ENCODE measurements at regions not wholly inside any gene's neighbourhood (a gene's known extent, or its start where the extent isn't known, plus 50 kb on each side); places are given as distances from the start of the nearest gene placed in this dataset.

- no peak overlapping the region for H3K4me3 ChIP-seq
- no peaks in the 10 kb centered on the region for H3K36me3 ChIP-seq
- 42 to 53% (median 42%) methylated on average over 3 of the region's 3 CpGs for WGBS, 3 donors
- no peaks in the 10 kb centered on the region for H3K9me3 ChIP-seq
- no peaks in the 10 kb centered on the region for H3K4me1 ChIP-seq (ENCODE audit: insufficient read depth)
- intact Hi-C loops (cut with DNase I), result no loop called here
- DNase-seq, result no peak
- no peaks in the 10 kb centered on the region for H3K27me3 ChIP-seq
- TF ChIP-seq CTCF (IDR thresholded peaks at IDR 0.05) (no peak), POLR2A (IDR thresholded peaks at IDR 0.05) (no peak), EP300 (IDR thresholded peaks at IDR 0.05) (no peak)
- H3K27ac ChIP-seq, result no peak overlapping the region
These were observed 374.9 kb downstream of the PSAT1 start for GRCh38 chr9:78671785-78672184.

- no peak overlapping the region for H3K4me3 ChIP-seq
- no peaks in the 10 kb centered on the region for H3K9me3 ChIP-seq
- intact Hi-C loops (cut with DNase I), result no loop called here
- 94 to 98% (median 95%) methylated on average over 2 of the region's 2 CpGs for WGBS, 3 donors
- H3K36me3 ChIP-seq, result no peaks in the 10 kb centered on the region
- H3K4me1 ChIP-seq (ENCODE audit: insufficient read depth), result no peaks in the 10 kb centered on the region
- H3K27me3 ChIP-seq, result no peaks in the 10 kb centered on the region
- TF ChIP-seq POLR2A (IDR thresholded peaks at IDR 0.05), result no peak
- TF ChIP-seq EP300 (IDR thresholded peaks at IDR 0.05), result no peak
- TF ChIP-seq CTCF (IDR thresholded peaks at IDR 0.05), result no peak
- no peak for DNase-seq
- H3K27ac ChIP-seq, result no peak overlapping the region
These were observed 377.9 kb downstream of the PSAT1 start for GRCh38 chr9:78674874-78675273.

- no peak for TF ChIP-seq CTCF (IDR thresholded peaks at IDR 0.05)
- no peak for TF ChIP-seq EP300 (IDR thresholded peaks at IDR 0.05)
- no peak for TF ChIP-seq POLR2A (IDR thresholded peaks at IDR 0.05)
- H3K4me3 ChIP-seq, result no peak overlapping the region
- no peaks in the 10 kb centered on the region for H3K4me1 ChIP-seq (ENCODE audit: insufficient read depth)
- H3K9me3 ChIP-seq, result no peaks in the 10 kb centered on the region
- no peaks in the 10 kb centered on the region for H3K36me3 ChIP-seq
- intact Hi-C loops (cut with DNase I), result no loop called here
- H3K27ac ChIP-seq, result no peak overlapping the region
- H3K27me3 ChIP-seq, result no peaks in the 10 kb centered on the region
- DNase-seq, result no peak
- 55 to 59% (median 58%) methylated on average over 2 of the region's 2 CpGs for WGBS, 3 donors
These were observed 379.1 kb downstream of the PSAT1 start for GRCh38 chr9:78676009-78676408.

- DNase-seq, result no peak
- Histone ChIP-seq H3K4me1 (ENCODE audit: insufficient read depth) (no peaks in the 10 kb centered on the region), H3K9me3 (no peaks in the 10 kb centered on the region), H3K27me3 (no peaks in the 10 kb centered on the region), H3K27ac (no peak overlapping the region), H3K36me3 (no peaks in the 10 kb centered on the region), H3K4me3 (no peak overlapping the region)
- no peak for TF ChIP-seq EP300 (IDR thresholded peaks at IDR 0.05)
- no peak for TF ChIP-seq POLR2A (IDR thresholded peaks at IDR 0.05)
- no peak for TF ChIP-seq CTCF (IDR thresholded peaks at IDR 0.05)
- intact Hi-C loops (cut with DNase I), result no loop called here
These were observed 379.7 kb downstream of the PSAT1 start for GRCh38 chr9:78676623-78677022.

- TF ChIP-seq CTCF (IDR thresholded peaks at IDR 0.05), result no peak
- TF ChIP-seq POLR2A (IDR thresholded peaks at IDR 0.05), result no peak
- no peak for TF ChIP-seq EP300 (IDR thresholded peaks at IDR 0.05)
- WGBS, 3 donors, result 67 to 78% (median 76%) methylated on average over 2 of the region's 2 CpGs
- no peaks in the 10 kb centered on the region for H3K9me3 ChIP-seq
- no peaks in the 10 kb centered on the region for H3K36me3 ChIP-seq
- H3K27me3 ChIP-seq, result no peaks in the 10 kb centered on the region
- no peaks in the 10 kb centered on the region for H3K4me1 ChIP-seq (ENCODE audit: insufficient read depth)
- H3K27ac ChIP-seq, result no peak overlapping the region
- no peak overlapping the region for H3K4me3 ChIP-seq
- intact Hi-C loops (cut with DNase I), result no loop called here
- DNase-seq, result no peak
These were observed 380.4 kb downstream of the PSAT1 start for GRCh38 chr9:78677326-78677725.

Measured in ovary (tissue), 7 donors.